ENCODE measurements at regions not wholly inside any gene's neighbourhood (a gene's known extent, or its start where the extent isn't known, plus 50 kb on each side); places are given as distances from the start of the nearest gene placed in this dataset.
A peak's percentile ranks its signal among the peaks of the same experiment; 100 is the strongest.

DNA sequence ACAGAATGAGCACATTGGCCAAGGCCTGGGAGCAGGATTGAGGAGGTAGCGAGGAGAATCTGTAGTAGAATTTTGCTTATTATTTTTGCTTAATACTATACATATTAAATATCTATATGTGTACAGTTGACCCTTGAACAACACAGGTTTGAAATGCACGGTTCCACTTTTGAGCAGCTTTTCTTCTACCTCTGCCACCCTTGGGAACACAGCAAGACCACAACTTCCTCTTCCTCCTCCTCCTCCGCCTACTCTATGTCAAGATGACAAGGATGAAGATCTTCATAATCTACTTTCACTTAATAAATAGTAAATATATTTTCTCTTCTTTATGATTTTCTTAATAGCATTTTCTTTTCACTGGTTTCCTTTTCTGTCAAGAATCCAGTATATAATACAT is 541.4 kb downstream of the KCTD16 start:
- no peak overlapping the region for H3K27ac Mint-ChIP-seq (ENCODE audit: unreplicated experiment)
- no peak for TF ChIP-seq CTCF (IDR thresholded peaks at IDR 0.05)

DNA sequence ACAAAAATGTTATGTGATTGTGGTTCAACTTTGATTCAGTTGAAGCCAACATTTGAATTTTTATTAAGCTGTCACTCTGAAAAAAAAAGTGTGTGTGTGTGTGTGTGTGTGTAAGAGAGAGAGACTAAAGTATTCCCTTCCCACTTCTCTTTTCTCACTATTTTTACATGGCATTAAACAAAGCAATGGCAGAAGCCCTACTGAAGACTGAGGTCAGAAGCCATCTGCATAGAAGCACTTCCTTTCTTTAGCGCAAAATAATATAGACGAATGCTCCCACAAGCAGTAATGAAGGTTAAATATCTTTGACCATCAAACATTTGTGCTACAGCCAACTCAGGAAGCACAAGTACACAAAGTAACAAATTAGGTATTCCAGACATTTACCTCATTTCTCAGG is 540.5 kb downstream of the KCTD16 start:
- no peaks in the 10 kb centered on the region for H3K36me3 Mint-ChIP-seq (ENCODE audit: unreplicated experiment)

More for the DNA sequence above, 541.4 kb downstream of the KCTD16 start:
- no peaks in the 10 kb centered on the region for H3K36me3 Mint-ChIP-seq (ENCODE audit: unreplicated experiment)
- H3K4me1 Mint-ChIP-seq (ENCODE audit: unreplicated experiment): no peaks in the 10 kb centered on the region
- no peak for DNase-seq (ENCODE audit: extremely low spot score, unreplicated experiment)
- H3K27me3 Mint-ChIP-seq (ENCODE audit: unreplicated experiment): no peaks in the 10 kb centered on the region
- no peak overlapping the region for H3K4me3 Mint-ChIP-seq (ENCODE audit: unreplicated experiment)
- peaks cover 3% of the 10 kb centered on the region for H3K9me3 Mint-ChIP-seq (ENCODE audit: unreplicated experiment)

GRCh38 chr5:144710637-144711036 is 540.0 kb downstream of the KCTD16 start:
- no peaks in the 10 kb centered on the region for H3K4me1 Mint-ChIP-seq (ENCODE audit: unreplicated experiment)
- no peaks in the 10 kb centered on the region for H3K27me3 Mint-ChIP-seq (ENCODE audit: unreplicated experiment)
- H3K9me3 Mint-ChIP-seq (ENCODE audit: unreplicated experiment): peaks cover 7% of the 10 kb centered on the region
- no peak for TF ChIP-seq CTCF (IDR thresholded peaks at IDR 0.05)
- no peak overlapping the region for H3K4me3 Mint-ChIP-seq (ENCODE audit: unreplicated experiment)
- no peak for DNase-seq (ENCODE audit: extremely low spot score, unreplicated experiment)
- no peaks in the 10 kb centered on the region for H3K36me3 Mint-ChIP-seq (ENCODE audit: unreplicated experiment)
- no peak overlapping the region for H3K27ac Mint-ChIP-seq (ENCODE audit: unreplicated experiment)

More for the DNA sequence above, 540.5 kb downstream of the KCTD16 start:
- Mint-ChIP-seq H3K27ac (ENCODE audit: unreplicated experiment) (no peak overlapping the region), H3K4me1 (ENCODE audit: unreplicated experiment) (no peaks in the 10 kb centered on the region), H3K9me3 (ENCODE audit: unreplicated experiment) (peaks cover 6% of the 10 kb centered on the region), H3K4me3 (ENCODE audit: unreplicated experiment) (no peak overlapping the region), H3K27me3 (ENCODE audit: unreplicated experiment) (no peaks in the 10 kb centered on the region)
- no peak for DNase-seq (ENCODE audit: extremely low spot score, unreplicated experiment)
- TF ChIP-seq CTCF (IDR thresholded peaks at IDR 0.05): no peak

DNA sequence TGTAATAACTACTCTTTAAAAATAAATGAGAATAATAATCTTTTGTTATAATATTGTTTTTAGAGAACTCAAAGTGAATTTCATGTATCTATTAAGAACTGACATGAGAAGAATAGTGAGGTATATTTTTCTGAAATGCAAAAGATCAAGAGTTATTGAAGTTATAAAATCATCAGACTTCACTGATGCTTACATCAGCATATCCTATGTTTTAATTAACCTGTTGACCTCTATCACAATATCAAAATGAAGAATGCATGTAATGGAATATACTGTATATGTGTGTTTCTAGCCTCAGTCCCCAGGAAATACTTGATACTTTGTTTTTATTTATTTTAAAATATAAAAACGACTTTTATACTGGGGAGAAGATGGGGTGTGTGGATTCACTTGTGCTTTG is 533.1 kb downstream of the KCTD16 start:
- Mint-ChIP-seq H3K4me3 (ENCODE audit: unreplicated experiment) (no peak overlapping the region), H3K27ac (ENCODE audit: unreplicated experiment) (no peak overlapping the region), H3K9me3 (ENCODE audit: unreplicated experiment) (peaks cover 8% of the 10 kb centered on the region), H3K4me1 (ENCODE audit: unreplicated experiment) (peaks cover 14% of the 10 kb centered on the region), H3K36me3 (ENCODE audit: unreplicated experiment) (no peaks in the 10 kb centered on the region), H3K27me3 (ENCODE audit: unreplicated experiment) (no peaks in the 10 kb centered on the region)
- DNase-seq (ENCODE audit: extremely low spot score, unreplicated experiment): no peak
- TF ChIP-seq CTCF (IDR thresholded peaks at IDR 0.05): no peak

- TF ChIP-seq CTCF (IDR thresholded peaks at IDR 0.05): no peak
- no peak for DNase-seq (ENCODE audit: extremely low spot score, unreplicated experiment)
Observed at GRCh38 chr5:144698484-144698883, 527.8 kb downstream of the KCTD16 start.

More at GRCh38 chr5:144698484-144698883, 527.8 kb downstream of the KCTD16 start:
- Mint-ChIP-seq H3K4me1 (ENCODE audit: unreplicated experiment) (peaks cover 26% of the 10 kb centered on the region), H3K4me3 (ENCODE audit: unreplicated experiment) (no peak overlapping the region), H3K27me3 (ENCODE audit: unreplicated experiment) (no peaks in the 10 kb centered on the region), H3K36me3 (ENCODE audit: unreplicated experiment) (no peaks in the 10 kb centered on the region), H3K9me3 (ENCODE audit: unreplicated experiment) (peaks cover 5% of the 10 kb centered on the region), H3K27ac (ENCODE audit: unreplicated experiment) (peak overlapping the region; percentile 82)
